Sigmoid colon (tissue), 6 donors: ENCODE measurements at regions not wholly inside any gene's neighbourhood (a gene's known extent, or its start where the extent isn't known, plus 50 kb on each side); places are given as distances from the start of the nearest gene placed in this dataset.

Experiments used
- DNase-seq: peaks from one replicate; pipeline ENCODE4 v3.0.0-alpha.2; 2019
- H3K27ac ChIP-seq, 4 donors: fragments of 200-600 bp; sonication (generic); one replicate each; pipeline ENCODE4 v1.5.1; 2016 to 2019; ENCODE audit warnings: mild to moderate bottlenecking in 1 of 4
- H3K27me3 ChIP-seq, 3 donors: fragments of 200-600 bp; sonication (generic); one replicate each; pipeline ENCODE4 v1.5.1; 2019; ENCODE audit warnings: mild to moderate bottlenecking in 1 of 3
- H3K36me3 ChIP-seq, 4 donors: fragments of 200-600 bp; sonication (generic); one replicate each; pipeline ENCODE4 v1.5.1; 2016 to 2019
- H3K4me1 ChIP-seq, 4 donors: fragments of 200-600 bp; sonication (generic); one replicate each; pipeline ENCODE4 v1.5.1; 2017 to 2019
- H3K4me3 ChIP-seq, 4 donors: fragments of 200-600 bp; sonication (generic); one replicate each; pipeline ENCODE4 v1.5.1; 2017 to 2019; ENCODE audit warnings: mild to moderate bottlenecking in 2 of 4, moderate library complexity in 1 of 4
- H3K9me3 ChIP-seq, 4 donors: fragments of 200-600 bp in 3 of 4; sonication (generic) in 3 of 4; one replicate each; pipeline versions ENCODE4 v1.5.1 to v1.6.1; 2013 to 2019
- EP300 ChIP-seq, 4 donors: sonication (generic); formaldehyde crosslinking; IDR thresholded peaks; one replicate each; pipeline ENCODE4 v1.6.1; 2017; ENCODE audit warnings: antibody characterized with exemption in 4 of 4
- POLR2A ChIP-seq, 2 donors: fragments of 450-650 bp; IDR thresholded peaks; one replicate each; pipeline ENCODE4 v1.6.1; 2016; ENCODE audit warnings: antibody characterized with exemption in 2 of 2, mild to moderate bottlenecking in 2 of 2, moderate library complexity in 2 of 2
- POLR2AphosphoS5 ChIP-seq, 4 donors: sonication (generic); formaldehyde crosslinking; IDR thresholded peaks; one replicate each; pipeline ENCODE4 v1.6.1; 2017; ENCODE audit warnings: antibody characterized with exemption in 4 of 4
- WGBS, 2 donors: extraction: QIAGEN DNeasy Blood & Tissue Kit; methylation state at CpG; one replicate each; pipeline ENCODE4 v1.1.7; 2013; 5-methylcytosine and 5-hydroxymethylcytosine counted together
- intact Hi-C: fragments of 100-400 bp; cut with DNase I; formaldehyde crosslinking; loops from one replicate; pipeline ENCODE4 v1.15.1; 2023
- TF ChIP-seq, protein P1 (sequence below), 4 experiments: fragments of 450-650 bp in 3 of 4; fragments of 200-600 bp in 1 of 4; IDR thresholded peaks; one replicate each; pipeline ENCODE4 v1.5.1; 2016 to 2019; ENCODE audit warnings: antibody characterized with exemption in 4 of 4, mild to moderate bottlenecking in 3 of 4, moderate library complexity in 2 of 4
- donor health status: healthy with polysubstance abuse.
- donor health status: healthy.

GRCh38 chr10:121057269-121057668, 206.1 kb downstream of the WDR11 start:
- intact Hi-C loops = no loop called here
- Histone ChIP-seq H3K36me3 (no peaks in the 10 kb centered on the region), H3K9me3 (no peaks in the 10 kb centered on the region), H3K27me3 (no peaks in the 10 kb centered on the region), H3K4me3 (no peak overlapping the region), H3K4me1 (peaks cover 0 to 22% (median 2%) of the 10 kb centered on the region in 4 donors), H3K27ac (peak overlapping the region in 2 of 4 donors; percentile 3 to 42)
- DNase-seq = no peak
- 82 to 87% methylated on average over 4 of the region's 4 CpGs for WGBS, 2 donors
- TF ChIP-seq EP300 (IDR thresholded peaks at IDR 0.05) = no peak
- TF ChIP-seq, protein P1, sequence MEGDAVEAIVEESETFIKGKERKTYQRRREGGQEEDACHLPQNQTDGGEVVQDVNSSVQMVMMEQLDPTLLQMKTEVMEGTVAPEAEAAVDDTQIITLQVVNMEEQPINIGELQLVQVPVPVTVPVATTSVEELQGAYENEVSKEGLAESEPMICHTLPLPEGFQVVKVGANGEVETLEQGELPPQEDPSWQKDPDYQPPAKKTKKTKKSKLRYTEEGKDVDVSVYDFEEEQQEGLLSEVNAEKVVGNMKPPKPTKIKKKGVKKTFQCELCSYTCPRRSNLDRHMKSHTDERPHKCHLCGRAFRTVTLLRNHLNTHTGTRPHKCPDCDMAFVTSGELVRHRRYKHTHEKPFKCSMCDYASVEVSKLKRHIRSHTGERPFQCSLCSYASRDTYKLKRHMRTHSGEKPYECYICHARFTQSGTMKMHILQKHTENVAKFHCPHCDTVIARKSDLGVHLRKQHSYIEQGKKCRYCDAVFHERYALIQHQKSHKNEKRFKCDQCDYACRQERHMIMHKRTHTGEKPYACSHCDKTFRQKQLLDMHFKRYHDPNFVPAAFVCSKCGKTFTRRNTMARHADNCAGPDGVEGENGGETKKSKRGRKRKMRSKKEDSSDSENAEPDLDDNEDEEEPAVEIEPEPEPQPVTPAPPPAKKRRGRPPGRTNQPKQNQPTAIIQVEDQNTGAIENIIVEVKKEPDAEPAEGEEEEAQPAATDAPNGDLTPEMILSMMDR (IDR thresholded peaks at IDR 0.05) = no peak
- TF ChIP-seq POLR2A (IDR thresholded peaks at IDR 0.05) = no peak
- no peak for TF ChIP-seq POLR2AphosphoS5 (IDR thresholded peaks at IDR 0.05)

DNA sequence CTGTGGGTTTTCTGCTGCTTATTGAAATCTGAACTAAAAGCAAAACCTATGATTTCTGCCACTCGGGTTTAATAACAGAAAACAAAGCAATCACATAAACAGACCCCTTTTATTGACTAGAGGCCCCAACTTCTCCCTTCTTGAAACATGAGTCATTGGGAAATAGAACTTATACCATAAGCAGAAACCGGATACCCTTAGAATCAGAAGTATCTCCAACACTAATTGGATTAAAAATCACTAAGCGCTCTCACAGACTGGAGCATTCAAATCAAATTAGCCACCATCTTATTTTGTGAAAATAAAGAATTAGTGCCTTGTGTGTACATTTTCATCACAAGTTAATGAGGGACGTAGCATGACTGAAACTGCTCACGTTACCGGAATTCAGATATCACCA, 206.9 kb downstream of the WDR11 start:
- intact Hi-C loops = no loop called here
- no peak for DNase-seq
- H3K27ac ChIP-seq = no peak overlapping the region
- TF ChIP-seq POLR2A (IDR thresholded peaks at IDR 0.05) (no peak), POLR2AphosphoS5 (IDR thresholded peaks at IDR 0.05) (no peak), EP300 (IDR thresholded peaks at IDR 0.05) (no peak)
- TF ChIP-seq, protein P1 (IDR thresholded peaks at IDR 0.05) = no peak
- H3K4me3 ChIP-seq = no peak overlapping the region
- H3K27me3 ChIP-seq = no peaks in the 10 kb centered on the region
- 84 to 91% methylated on average over 6 of the region's 6 CpGs for WGBS, 2 donors
- H3K4me1 ChIP-seq = peaks cover 0 to 22% (median 2%) of the 10 kb centered on the region in 4 donors
- no peaks in the 10 kb centered on the region for H3K36me3 ChIP-seq
- H3K9me3 ChIP-seq = no peaks in the 10 kb centered on the region

DNA sequence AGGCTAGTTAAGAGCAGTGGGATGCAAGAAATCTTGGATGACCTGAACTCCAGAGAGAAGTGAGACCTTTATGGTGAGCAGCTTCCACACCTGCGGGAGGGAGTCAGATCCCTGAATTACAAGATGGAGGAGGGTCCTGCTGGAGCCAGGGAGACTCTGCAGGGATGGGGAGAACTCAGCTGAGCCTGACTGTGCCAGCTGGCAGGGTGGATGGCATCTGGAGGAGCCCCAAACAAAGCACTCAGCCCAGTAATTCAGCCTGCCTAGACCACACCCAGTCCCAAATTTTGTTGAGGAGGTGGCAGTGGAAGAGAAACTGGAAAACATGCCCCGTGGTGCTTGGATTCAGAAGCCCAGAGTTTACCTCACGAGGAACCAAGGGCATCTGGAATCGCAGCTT, 208.2 kb downstream of the WDR11 start:
- Histone ChIP-seq H3K9me3 (no peaks in the 10 kb centered on the region), H3K36me3 (no peaks in the 10 kb centered on the region), H3K4me3 (no peak overlapping the region), H3K4me1 (peaks cover 0 to 22% (median 2%) of the 10 kb centered on the region in 4 donors), H3K27ac (no peak overlapping the region), H3K27me3 (no peaks in the 10 kb centered on the region)
- 67 to 75% methylated on average over 4 of the region's 4 CpGs for WGBS, 2 donors
- TF ChIP-seq POLR2AphosphoS5 (IDR thresholded peaks at IDR 0.05) (no peak), POLR2A (IDR thresholded peaks at IDR 0.05) (no peak), EP300 (IDR thresholded peaks at IDR 0.05) (no peak)
- TF ChIP-seq, protein P1 (IDR thresholded peaks at IDR 0.05) = no peak
- no peak for DNase-seq
- intact Hi-C loops = no loop called here

DNA sequence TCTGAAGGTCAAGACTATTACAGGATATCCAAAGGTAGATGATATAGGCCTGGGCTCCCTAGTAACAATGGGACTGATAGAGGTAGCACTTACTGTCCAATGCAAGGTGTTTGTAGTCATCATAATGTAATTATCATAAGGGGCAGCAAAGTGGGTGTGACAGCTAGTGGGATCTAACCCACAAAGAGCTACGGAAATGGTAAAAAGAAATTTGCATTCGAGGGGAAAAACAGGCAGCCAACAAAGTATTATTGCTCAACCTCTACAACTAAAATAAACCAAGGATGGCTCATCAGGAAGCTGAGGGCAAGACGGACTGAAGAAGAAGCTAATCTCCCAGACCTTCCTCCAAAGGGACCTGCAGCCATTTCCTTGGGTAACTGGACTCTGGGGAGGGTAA, 211.0 kb downstream of the WDR11 start:
- 68 to 80% methylated on average over 3 of the region's 3 CpGs for WGBS, 2 donors
- no peaks in the 10 kb centered on the region for H3K27me3 ChIP-seq
- no peak for DNase-seq
- no peaks in the 10 kb centered on the region for H3K9me3 ChIP-seq
- H3K4me1 ChIP-seq = peaks cover 0 to 14% (median 2%) of the 10 kb centered on the region in 4 donors
- no peak overlapping the region for H3K27ac ChIP-seq
- no peak overlapping the region for H3K4me3 ChIP-seq
- no peaks in the 10 kb centered on the region for H3K36me3 ChIP-seq
- intact Hi-C loops = no loop called here
- TF ChIP-seq POLR2A (IDR thresholded peaks at IDR 0.05) (no peak), POLR2AphosphoS5 (IDR thresholded peaks at IDR 0.05) (no peak), EP300 (IDR thresholded peaks at IDR 0.05) (no peak)
- TF ChIP-seq, protein P1 (IDR thresholded peaks at IDR 0.05) = no peak

GRCh38 chr10:121063744-121064143, 212.6 kb downstream of the WDR11 start:
- TF ChIP-seq, protein P1 (IDR thresholded peaks at IDR 0.05) = no peak
- no peak for TF ChIP-seq POLR2A (IDR thresholded peaks at IDR 0.05)
- Histone ChIP-seq H3K36me3 (no peaks in the 10 kb centered on the region), H3K27ac (no peak overlapping the region), H3K27me3 (no peaks in the 10 kb centered on the region), H3K9me3 (no peaks in the 10 kb centered on the region), H3K4me1 (peaks cover 0 to 10% (median 0%) of the 10 kb centered on the region in 4 donors), H3K4me3 (no peak overlapping the region)
- DNase-seq = no peak
- 12 to 50% methylated on average over 8 of the region's 8 CpGs for WGBS, 2 donors
- intact Hi-C loops = no loop called here
